ENCODE measurements at regions not wholly inside any gene's neighbourhood (a gene's known extent, or its start where the extent isn't known, plus 50 kb on each side); places are given as distances from the start of the nearest gene placed in this dataset.

DNA sequence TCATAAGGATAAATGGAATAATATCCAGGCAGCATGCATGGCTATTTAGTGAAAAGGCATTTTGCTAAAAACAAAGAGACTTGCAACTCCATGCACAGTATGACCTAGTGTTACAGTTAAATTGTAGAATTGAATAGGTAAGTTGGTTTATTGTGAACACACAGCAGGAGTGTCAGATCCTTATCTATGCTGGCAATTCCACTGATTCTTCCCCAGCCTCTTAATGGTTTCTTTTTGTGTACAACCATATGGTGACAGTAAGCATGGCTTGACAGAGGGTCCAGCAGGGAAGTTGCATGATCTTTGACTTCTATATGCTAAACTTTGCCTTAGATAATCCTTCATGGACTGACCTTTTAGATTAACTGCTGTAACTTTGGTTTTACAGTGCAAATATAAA lies 936.6 kb upstream of the EPHA5 start:
- TF ChIP-seq NFIC (IDR thresholded peaks at IDR 0.05) = no peak
- no peak for TF ChIP-seq CEBPB (IDR thresholded peaks at IDR 0.05)
- no peak for TF ChIP-seq RAD21 (IDR thresholded peaks at IDR 0.05; ENCODE audit: low read depth)
- no peak for TF ChIP-seq TCF12 (IDR thresholded peaks at IDR 0.05; ENCODE audit: low read depth)
- TF ChIP-seq, protein P1, sequence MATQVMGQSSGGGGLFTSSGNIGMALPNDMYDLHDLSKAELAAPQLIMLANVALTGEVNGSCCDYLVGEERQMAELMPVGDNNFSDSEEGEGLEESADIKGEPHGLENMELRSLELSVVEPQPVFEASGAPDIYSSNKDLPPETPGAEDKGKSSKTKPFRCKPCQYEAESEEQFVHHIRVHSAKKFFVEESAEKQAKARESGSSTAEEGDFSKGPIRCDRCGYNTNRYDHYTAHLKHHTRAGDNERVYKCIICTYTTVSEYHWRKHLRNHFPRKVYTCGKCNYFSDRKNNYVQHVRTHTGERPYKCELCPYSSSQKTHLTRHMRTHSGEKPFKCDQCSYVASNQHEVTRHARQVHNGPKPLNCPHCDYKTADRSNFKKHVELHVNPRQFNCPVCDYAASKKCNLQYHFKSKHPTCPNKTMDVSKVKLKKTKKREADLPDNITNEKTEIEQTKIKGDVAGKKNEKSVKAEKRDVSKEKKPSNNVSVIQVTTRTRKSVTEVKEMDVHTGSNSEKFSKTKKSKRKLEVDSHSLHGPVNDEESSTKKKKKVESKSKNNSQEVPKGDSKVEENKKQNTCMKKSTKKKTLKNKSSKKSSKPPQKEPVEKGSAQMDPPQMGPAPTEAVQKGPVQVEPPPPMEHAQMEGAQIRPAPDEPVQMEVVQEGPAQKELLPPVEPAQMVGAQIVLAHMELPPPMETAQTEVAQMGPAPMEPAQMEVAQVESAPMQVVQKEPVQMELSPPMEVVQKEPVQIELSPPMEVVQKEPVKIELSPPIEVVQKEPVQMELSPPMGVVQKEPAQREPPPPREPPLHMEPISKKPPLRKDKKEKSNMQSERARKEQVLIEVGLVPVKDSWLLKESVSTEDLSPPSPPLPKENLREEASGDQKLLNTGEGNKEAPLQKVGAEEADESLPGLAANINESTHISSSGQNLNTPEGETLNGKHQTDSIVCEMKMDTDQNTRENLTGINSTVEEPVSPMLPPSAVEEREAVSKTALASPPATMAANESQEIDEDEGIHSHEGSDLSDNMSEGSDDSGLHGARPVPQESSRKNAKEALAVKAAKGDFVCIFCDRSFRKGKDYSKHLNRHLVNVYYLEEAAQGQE (IDR thresholded peaks at IDR 0.05; ENCODE audit: low read depth) = no peak
- TF ChIP-seq TEAD4 (IDR thresholded peaks at IDR 0.05) = no peak
- no peak for TF ChIP-seq EP300 (IDR thresholded peaks at IDR 0.05; ENCODE audit: borderline replicate concordance)
- TF ChIP-seq CREB1 (IDR thresholded peaks at IDR 0.05; ENCODE audit: low read depth) = no peak
- TF ChIP-seq FOXM1 (IDR thresholded peaks at IDR 0.05; ENCODE audit: borderline replicate concordance, low read depth) = no peak
